Vagina (tissue), 2 donors: ENCODE measurements at regions not wholly inside any gene's neighbourhood (a gene's known extent, or its start where the extent isn't known, plus 50 kb on each side); places are given as distances from the start of the nearest gene placed in this dataset.

Source experiments
- DNase-seq, 2 donors: peaks; one replicate each; pipeline ENCODE4 v3.0.0-alpha.2; 2017; ENCODE audit errors: extremely low spot score in 2 of 2
- H3K27ac ChIP-seq: fragments of 200-600 bp; sonication (generic); one replicate; pipeline ENCODE4 v1.5.1; 2019
- H3K27me3 ChIP-seq: fragments of 200-600 bp; sonication (generic); one replicate; pipeline ENCODE4 v1.5.1; 2019
- H3K36me3 ChIP-seq, 2 donors: fragments of 200-600 bp; sonication (generic); one replicate each; pipeline ENCODE4 v1.5.1; 2017 to 2019
- H3K4me1 ChIP-seq: fragments of 200-600 bp; sonication (generic); one replicate; pipeline ENCODE4 v1.5.1; 2019
- H3K4me3 ChIP-seq, 2 donors: fragments of 200-600 bp; sonication (generic); 1 replicate in 1 of 2; 2 replicates in 1 of 2; pipeline ENCODE4 v1.5.1; 2016 to 2019
- H3K9me3 ChIP-seq: fragments of 200-600 bp; sonication (generic); one replicate; pipeline ENCODE4 v1.5.1; 2019
- CTCF ChIP-seq, 3 experiments: fragments of 450-650 bp in 2 of 3; fragments of 200-600 bp in 1 of 3; sonication (generic) in 1 of 3; IDR thresholded peaks; one replicate each; pipeline ENCODE4 v1.5.1; 2017 to 2019; ENCODE audit warnings: antibody characterized with exemption in 3 of 3, mild to moderate bottlenecking in 2 of 3, moderate library complexity in 2 of 3
- POLR2A ChIP-seq, 2 donors: fragments of 450-650 bp; IDR thresholded peaks; one replicate each; pipeline ENCODE4 v1.6.1; 2017; ENCODE audit warnings: antibody characterized with exemption in 2 of 2, mild to moderate bottlenecking in 2 of 2, moderate library complexity in 2 of 2
- POLR2AphosphoS5 ChIP-seq, 2 donors: sonication (generic); formaldehyde crosslinking; IDR thresholded peaks; one replicate each; pipeline ENCODE4 v1.9.0; 2017; ENCODE audit warnings: antibody characterized with exemption in 2 of 2, mild to moderate bottlenecking in 2 of 2, low read depth in 1 of 2; ENCODE audit not compliant: insufficient read depth in 1 of 2
- intact Hi-C: fragments of 100-400 bp; cut with DNase I; formaldehyde crosslinking; loops from one replicate; pipeline ENCODE4 v1.15.1; 2023

GRCh38 chr12:85616201-85616600 lies 220.0 kb downstream of the RASSF9 start:
- TF ChIP-seq POLR2AphosphoS5 (IDR thresholded peaks at IDR 0.05; ENCODE audit: insufficient read depth in 1 of 2, low read depth in 1 of 2) (no peak), POLR2A (IDR thresholded peaks at IDR 0.05) (no peak), CTCF (IDR thresholded peaks at IDR 0.05) (no peak)
- Histone ChIP-seq H3K36me3 (no peaks in the 10 kb centered on the region), H3K4me3 (no peak overlapping the region), H3K4me1 (no peaks in the 10 kb centered on the region), H3K27me3 (no peaks in the 10 kb centered on the region), H3K27ac (no peak overlapping the region), H3K9me3 (peaks cover 5% of the 10 kb centered on the region)
- no peak for DNase-seq
- intact Hi-C loops, result no loop called here

- Histone ChIP-seq H3K4me3 (no peak overlapping the region), H3K4me1 (no peaks in the 10 kb centered on the region), H3K9me3 (no peaks in the 10 kb centered on the region), H3K36me3 (no peaks in the 10 kb centered on the region), H3K27me3 (no peaks in the 10 kb centered on the region), H3K27ac (no peak overlapping the region)
- intact Hi-C loops, result no loop called here
- TF ChIP-seq POLR2A (IDR thresholded peaks at IDR 0.05) (no peak), CTCF (IDR thresholded peaks at IDR 0.05) (no peak), POLR2AphosphoS5 (IDR thresholded peaks at IDR 0.05; ENCODE audit: insufficient read depth in 1 of 2, low read depth in 1 of 2) (no peak)
- DNase-seq, result no peak
Measured at GRCh38 chr12:85617307-85618091, 218.7 kb downstream of the RASSF9 start.

- H3K9me3 ChIP-seq, result no peaks in the 10 kb centered on the region
- TF ChIP-seq POLR2AphosphoS5 (IDR thresholded peaks at IDR 0.05; ENCODE audit: insufficient read depth in 1 of 2, low read depth in 1 of 2) (no peak), CTCF (IDR thresholded peaks at IDR 0.05) (no peak), POLR2A (IDR thresholded peaks at IDR 0.05) (no peak)
- no peaks in the 10 kb centered on the region for H3K4me1 ChIP-seq
- H3K4me3 ChIP-seq, result no peak overlapping the region
- no peaks in the 10 kb centered on the region for H3K36me3 ChIP-seq
- intact Hi-C loops, result no loop called here
- no peaks in the 10 kb centered on the region for H3K27me3 ChIP-seq
- no peak for DNase-seq
- no peak overlapping the region for H3K27ac ChIP-seq
Measured at GRCh38 chr12:85621041-85621440, 215.2 kb downstream of the RASSF9 start.

GRCh38 chr12:85623763-85624162 lies 212.4 kb downstream of the RASSF9 start:
- intact Hi-C loops, result no loop called here
- TF ChIP-seq POLR2AphosphoS5 (IDR thresholded peaks at IDR 0.05; ENCODE audit: insufficient read depth in 1 of 2, low read depth in 1 of 2), result no peak
- TF ChIP-seq POLR2A (IDR thresholded peaks at IDR 0.05), result no peak
- TF ChIP-seq CTCF (IDR thresholded peaks at IDR 0.05), result no peak
- Histone ChIP-seq H3K27me3 (no peaks in the 10 kb centered on the region), H3K4me1 (no peaks in the 10 kb centered on the region), H3K36me3 (no peaks in the 10 kb centered on the region), H3K9me3 (no peaks in the 10 kb centered on the region), H3K4me3 (no peak overlapping the region), H3K27ac (no peak overlapping the region)
- DNase-seq, result no peak

GRCh38 chr12:85625467-85625866 lies 210.7 kb downstream of the RASSF9 start:
- Histone ChIP-seq H3K36me3 (no peaks in the 10 kb centered on the region), H3K9me3 (no peaks in the 10 kb centered on the region), H3K4me3 (no peak overlapping the region), H3K4me1 (no peaks in the 10 kb centered on the region), H3K27me3 (no peaks in the 10 kb centered on the region), H3K27ac (no peak overlapping the region)
- intact Hi-C loops, result no loop called here
- TF ChIP-seq CTCF (IDR thresholded peaks at IDR 0.05) (no peak), POLR2AphosphoS5 (IDR thresholded peaks at IDR 0.05; ENCODE audit: insufficient read depth in 1 of 2, low read depth in 1 of 2) (no peak), POLR2A (IDR thresholded peaks at IDR 0.05) (no peak)
- DNase-seq, result no peak
